ENCODE measurements at regions not wholly inside any gene's neighbourhood (a gene's known extent, or its start where the extent isn't known, plus 50 kb on each side); places are given as distances from the start of the nearest gene placed in this dataset.
A peak's percentile ranks its signal among the peaks of the same experiment; 100 is the strongest.

- TF ChIP-seq, protein P1, sequence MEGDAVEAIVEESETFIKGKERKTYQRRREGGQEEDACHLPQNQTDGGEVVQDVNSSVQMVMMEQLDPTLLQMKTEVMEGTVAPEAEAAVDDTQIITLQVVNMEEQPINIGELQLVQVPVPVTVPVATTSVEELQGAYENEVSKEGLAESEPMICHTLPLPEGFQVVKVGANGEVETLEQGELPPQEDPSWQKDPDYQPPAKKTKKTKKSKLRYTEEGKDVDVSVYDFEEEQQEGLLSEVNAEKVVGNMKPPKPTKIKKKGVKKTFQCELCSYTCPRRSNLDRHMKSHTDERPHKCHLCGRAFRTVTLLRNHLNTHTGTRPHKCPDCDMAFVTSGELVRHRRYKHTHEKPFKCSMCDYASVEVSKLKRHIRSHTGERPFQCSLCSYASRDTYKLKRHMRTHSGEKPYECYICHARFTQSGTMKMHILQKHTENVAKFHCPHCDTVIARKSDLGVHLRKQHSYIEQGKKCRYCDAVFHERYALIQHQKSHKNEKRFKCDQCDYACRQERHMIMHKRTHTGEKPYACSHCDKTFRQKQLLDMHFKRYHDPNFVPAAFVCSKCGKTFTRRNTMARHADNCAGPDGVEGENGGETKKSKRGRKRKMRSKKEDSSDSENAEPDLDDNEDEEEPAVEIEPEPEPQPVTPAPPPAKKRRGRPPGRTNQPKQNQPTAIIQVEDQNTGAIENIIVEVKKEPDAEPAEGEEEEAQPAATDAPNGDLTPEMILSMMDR (IDR thresholded peaks at IDR 0.05) = no peak
- no peak for TF ChIP-seq POLR2A (IDR thresholded peaks at IDR 0.05)
- TF ChIP-seq EP300 (IDR thresholded peaks at IDR 0.05) = peak in 1 of 2 donors; percentile 37
Observed at GRCh38 chr15:93587059-93587521, 498.1 kb upstream of the RGMA start.

Data from tibial nerve (tissue), 4 donors.